GM21360 (cell line): ENCODE measurements at regions not wholly inside any gene's neighbourhood (a gene's known extent, or its start where the extent isn't known, plus 50 kb on each side); places are given as distances from the start of the nearest gene placed in this dataset.

Experiments used
- ATAC-seq: cut with Tn5 transposase; IDR thresholded peaks from one replicate; pipeline ENCODE4 v1.9.1; 2021; ENCODE audit warnings: mild to moderate bottlenecking, moderate library complexity; ENCODE audit not compliant: unreplicated experiment

DNA sequence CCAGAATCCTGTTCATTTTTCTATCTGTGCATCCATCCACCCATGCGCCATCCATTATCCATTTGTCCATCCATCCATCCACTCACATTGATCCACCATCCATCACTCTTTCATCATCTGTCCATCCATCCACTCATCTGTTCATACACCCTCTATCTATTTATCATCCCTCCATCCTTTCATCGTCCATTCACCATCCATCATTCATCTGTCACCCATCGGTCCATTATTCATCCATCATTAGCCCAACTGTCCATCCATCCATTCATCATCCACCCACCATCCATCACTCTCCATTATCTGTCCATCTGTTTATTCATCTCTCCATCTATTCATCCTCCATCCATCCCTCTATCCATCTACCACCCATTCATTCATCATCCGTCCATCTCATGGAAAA lies 125.7 kb upstream of the TMPRSS2 start:
- no peak for ATAC-seq

DNA sequence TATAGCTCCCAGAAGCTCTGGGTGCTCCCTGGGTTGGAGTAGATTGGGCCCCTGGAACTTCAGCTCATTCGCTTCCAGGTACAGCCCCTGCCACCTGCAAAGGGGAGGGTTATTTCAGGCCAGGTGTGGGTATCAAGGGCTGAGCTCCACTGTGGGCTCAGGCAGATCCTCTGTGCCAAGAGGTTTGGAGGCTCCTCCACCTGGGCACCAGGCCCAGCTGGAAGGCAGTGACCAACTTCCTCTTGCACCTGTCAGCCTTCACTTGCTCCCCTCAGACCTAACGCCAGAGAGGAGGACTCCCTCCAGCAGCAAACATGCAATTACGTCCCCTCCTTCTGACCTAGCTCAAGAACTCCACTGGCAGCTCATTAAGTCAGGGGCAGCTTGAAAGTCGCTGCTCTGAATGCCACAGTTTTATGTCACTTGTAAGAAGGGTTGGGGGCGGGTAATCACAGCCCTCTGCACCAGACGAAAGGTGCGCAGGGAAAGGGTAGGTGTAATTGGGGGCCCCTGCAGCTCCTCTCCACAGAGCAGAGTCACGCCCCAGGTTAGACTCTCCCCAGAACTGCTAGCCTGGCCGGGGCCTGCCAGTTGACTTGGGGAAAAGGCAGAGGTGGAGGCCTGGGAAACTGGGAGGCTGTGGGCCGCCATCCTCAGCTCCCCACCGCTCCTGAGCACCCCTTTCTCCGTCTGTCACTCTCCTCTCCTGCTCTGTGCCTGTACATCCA lies 125.0 kb upstream of the TMPRSS2 start:
- ATAC-seq: no peak

DNA sequence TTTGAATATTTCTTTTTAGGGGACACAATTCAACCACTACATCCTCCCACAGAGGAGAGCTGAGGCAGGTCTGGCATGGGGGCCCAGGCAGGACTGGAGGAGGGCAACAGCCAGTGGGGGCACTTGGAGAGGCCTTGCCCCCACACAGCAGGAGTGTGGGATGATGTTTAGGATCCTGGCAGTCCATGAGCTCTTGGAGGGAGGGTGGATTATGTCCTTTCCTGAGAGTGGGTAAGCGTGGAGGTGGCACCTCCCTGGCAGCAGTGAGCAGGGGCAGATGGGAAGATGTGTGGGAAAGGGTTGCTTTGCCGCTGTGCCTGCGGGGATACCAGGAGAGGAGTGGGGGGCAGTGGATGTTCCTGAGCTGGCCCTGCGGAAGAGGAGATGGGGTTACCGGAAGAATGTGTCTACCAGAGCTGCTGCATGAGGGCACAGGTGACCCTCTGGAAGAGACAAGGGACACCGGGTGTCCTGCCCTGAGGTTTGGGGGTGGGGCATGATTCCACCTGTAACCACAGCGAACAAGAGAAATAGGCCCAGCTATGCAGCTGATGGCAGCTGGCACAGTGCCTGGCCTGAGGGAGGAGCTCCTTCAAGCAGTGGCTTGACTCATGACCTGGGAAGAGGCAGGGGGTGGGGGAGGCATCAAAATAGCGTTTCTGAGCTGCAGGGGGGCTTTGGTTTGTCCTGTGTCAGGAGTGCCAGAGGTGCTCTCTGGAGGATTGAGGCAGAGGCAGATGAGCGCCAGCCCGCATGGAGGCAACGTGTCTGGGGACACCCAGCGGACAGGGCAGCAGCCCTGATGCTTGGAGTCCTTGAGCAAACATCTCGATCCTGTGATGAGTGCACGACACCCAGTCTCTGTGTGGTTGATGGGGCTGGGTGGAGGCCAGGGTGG lies 123.9 kb upstream of the TMPRSS2 start:
- ATAC-seq: no peak

DNA sequence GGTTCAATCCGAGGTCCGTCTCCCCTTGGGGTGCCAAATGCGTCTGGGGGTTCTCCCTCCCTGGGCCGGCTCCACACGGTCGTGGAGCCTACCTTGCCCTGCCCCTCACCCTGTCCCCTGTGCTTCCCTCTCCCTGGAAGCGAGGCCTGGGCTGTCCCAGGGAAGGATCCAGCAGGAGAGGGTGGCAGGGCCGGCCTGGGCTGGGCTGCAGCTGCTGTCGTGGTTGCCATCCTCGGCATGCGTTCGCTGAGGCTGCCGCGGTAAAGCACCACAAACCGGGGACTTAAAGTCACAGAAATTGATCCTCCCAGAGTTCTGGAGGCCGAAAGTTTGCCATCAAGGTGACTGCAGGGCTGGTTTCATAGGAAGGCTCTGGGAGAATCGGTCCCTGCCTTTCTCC lies 123.0 kb upstream of the TMPRSS2 start:
- no peak for ATAC-seq

DNA sequence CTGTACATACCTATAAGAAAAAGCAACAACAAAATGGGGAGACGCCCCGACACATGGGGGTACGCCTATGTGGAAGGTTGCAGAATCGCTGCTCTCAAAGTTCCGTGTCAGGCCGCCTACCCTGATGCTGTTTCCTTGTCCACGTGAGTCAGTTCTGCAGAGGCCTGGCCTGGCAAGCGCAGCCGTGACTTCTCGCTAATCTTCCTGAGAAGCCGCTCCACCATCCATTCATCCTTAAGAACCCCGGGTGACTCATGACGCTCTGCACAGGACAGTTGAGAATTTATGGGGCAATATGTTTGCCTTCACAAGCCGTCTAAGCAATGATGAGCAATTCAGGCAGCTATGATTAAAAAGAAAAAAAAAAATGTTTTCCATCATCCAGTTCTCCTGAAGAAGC lies 122.3 kb upstream of the TMPRSS2 start:
- ATAC-seq: no peak

DNA sequence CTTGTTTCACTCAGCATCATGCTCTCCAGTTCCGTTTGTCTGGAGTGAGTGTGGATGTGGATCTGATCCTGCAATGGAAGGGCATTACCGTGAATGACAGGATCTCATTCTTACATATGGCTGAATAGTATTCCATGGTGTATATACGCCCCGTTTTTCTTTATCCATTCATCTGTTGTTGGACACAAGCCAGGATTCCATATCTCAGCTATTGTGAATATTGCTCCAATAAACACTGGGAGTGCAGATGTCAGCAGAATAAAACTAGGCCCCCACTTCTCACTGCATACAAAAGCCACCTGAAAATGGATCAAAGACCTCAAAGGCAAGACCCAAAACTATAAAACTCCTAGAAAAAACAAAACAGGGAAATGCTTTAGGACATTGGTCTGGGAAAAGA lies 120.3 kb upstream of the TMPRSS2 start:
- no peak for ATAC-seq

DNA sequence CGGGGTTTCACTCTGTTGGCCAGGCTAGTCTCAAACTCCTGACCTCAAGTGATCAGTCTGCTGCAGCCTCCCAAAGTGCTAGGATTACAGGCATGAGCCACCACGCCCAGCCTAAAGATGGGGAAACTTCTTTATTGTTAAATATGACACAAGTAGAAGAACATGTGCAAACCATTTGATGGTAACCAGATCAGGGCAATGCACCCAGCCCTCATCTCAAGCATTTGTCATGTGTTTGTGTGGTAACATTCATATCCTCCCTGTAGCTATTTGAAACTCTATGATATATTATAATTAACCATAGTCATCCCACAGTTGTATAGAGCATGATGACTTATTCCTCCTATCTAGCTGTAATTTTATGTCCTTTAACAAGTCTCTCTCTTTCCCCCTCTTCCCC lies 119.5 kb upstream of the TMPRSS2 start:
- no peak for ATAC-seq

DNA sequence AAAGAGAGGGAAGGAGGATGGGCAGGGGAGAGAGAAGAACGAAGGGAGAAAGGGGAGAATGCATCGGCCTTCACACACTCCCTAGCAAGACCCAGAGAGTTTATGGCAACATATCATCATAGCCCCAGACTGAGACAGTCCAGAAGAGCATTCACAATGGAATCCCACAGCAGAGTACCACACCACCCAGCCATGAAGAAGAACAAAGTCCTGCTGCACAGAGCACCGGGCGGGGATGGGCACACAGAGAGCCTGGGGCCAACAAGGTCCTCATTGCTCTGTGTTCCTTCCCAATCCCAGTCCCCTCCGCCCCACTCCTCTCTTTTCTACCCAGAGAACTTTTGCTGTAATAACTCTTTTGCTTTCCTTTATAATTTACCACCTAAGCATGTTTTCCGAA lies 118.1 kb upstream of the TMPRSS2 start:
- ATAC-seq: no peak

DNA sequence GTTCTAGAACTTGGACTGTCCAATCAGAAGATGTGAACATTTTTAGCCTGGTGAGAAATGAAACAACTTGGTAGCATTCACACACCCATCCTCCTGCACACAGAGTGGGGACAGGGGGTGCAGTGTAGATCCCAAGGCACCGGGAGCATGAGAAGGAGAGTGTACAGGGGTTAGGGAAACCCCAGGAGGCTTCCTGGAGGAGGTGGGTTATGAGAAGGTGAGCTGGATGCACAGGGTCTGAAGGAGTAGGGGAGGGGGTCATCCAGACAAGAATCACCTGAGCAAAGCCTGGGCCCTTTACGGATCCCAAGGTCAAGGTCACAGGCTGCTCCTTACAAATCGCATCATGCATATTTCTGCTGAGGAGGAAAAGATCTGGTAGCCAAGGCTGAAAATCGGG lies 117.5 kb upstream of the TMPRSS2 start:
- no peak for ATAC-seq

DNA sequence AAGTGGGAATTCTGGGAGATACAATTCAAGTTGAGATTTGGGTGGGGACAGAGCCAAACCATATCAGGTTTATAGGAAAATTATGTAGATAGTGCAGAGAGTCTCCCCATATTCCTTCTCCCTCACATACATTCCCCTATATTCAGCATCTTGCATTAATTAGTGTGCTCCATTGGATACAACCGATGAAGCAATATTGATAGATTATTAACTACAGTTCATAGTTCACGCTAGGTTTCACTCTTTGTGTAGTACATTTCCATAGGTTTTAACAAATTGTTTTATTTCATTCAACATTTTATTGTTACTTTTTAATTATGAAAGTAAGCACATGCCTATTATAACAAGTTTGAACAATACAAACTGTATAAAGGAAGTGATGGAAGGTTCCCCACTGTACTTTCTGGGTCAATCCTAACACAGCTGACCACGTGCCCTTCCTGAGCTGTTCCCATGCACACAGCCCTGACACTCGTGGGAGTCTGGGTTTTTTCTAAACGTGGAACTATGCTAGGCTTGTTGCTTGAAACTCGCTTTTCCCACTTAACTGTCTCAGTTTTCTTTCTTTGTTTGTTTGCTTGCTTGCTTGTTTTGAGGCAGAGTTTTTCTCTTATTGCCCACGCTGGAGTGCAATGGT lies 116.8 kb upstream of the TMPRSS2 start:
- no peak for ATAC-seq

DNA sequence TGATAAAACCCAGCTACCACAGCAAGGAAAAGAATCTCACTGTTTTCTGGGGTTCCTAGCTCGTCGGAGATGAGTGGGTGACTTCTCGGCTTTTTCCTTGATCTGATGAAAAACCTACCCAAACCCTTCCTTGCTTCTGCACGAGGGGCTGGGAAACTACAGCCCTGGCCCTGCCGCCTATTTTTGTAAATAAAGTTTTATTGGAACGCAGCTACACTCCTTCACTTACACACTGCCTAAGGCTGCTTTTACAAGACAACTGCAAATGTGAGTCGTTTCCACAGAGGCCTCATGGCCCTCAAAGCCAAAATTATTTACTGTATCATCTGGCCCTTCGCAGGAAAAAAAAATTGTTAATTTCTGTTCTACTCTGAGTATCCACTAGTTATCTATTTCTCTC lies 116.0 kb upstream of the TMPRSS2 start:
- ATAC-seq: no peak

DNA sequence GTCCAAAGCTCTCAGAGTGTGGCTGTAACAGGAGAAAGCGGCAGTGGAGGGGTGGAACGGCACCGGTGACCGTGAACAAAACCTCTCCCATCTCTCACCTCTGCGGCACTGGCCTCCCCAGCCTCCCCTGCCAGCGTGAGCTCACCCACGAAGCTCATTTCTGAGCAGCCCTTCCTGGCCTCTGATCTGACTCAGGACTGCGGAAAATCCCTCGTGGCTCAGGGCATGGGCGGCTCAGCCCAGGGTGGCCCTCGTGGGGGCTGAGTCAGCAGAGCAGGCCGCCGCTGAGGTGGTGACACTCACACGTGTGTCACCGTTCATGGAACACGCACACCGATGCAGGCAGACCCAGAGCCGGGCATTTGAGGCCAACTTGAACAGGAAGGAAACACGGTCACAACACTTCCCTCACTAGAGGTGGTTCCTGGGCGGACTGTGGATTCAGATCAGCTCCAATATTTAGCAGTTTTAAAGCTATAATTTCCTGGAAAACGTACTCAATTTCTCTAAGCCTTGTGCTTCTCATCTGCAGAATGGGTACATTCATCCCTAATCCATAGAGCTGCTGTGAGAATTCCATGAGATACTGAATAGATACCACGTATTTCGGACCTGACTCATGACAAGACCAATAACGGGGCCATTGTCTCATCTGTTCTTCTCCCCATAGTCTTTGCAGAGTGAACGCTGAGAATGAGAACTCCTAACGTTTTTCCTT lies 115.0 kb upstream of the TMPRSS2 start:
- no peak for ATAC-seq

DNA sequence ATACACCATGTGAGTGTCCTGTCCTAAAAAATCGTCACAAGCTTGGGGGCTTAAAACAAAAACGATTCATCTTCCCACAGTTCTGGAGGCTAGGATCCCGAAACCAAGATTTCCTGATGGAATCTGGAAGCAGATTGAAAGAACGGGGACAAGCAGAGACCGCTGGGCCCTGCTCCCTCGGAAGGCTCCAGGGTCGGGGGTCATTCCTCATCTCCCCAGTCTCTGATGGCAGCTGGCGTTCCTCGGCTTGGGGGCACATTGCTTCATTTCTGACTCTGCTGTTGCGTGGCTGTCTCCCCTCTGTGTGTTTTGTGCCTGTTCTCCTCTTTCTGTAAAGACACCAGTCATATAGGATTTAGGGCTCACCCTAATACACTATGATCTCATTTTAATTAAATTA lies 114.2 kb upstream of the TMPRSS2 start:
- no peak for ATAC-seq

DNA sequence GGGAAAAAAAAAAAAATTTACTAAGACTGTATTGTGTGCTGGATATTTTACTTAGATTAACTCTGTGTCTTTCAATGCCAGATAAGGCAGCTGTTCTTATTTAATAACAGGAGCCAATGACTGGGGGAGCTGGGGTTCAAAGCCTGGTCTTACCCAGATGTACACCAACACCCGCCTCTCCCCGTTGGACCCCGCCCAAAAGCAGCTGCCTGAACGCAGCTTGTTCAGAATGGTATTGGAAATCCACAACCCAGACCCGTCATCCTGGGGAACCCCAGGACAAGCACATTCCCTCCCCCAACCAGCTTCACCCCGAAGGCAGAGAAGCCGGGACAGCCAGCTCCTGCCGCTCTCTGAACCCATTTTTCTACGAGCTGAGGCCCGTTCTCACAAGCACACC lies 113.6 kb upstream of the TMPRSS2 start:
- ATAC-seq: no peak

DNA sequence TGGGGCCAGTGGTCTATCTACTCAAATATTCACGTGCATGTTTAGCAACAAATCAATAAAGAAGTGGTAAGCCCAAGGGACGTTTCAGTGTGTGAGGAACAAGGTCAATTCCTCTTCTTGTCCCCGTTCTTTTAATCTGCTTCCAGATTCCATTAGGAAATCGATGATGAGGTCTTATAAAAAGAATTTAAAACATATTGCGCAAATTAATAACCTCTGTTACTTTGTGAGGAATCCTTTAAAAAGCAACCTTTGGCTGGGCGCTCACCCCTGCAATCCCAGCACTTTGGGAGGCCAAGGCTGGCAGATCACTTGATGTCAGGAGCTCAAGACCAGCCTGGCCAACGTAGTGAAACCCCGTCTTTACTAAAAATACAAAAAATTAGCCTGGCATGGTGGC lies 113.0 kb upstream of the TMPRSS2 start:
- ATAC-seq: no peak

DNA sequence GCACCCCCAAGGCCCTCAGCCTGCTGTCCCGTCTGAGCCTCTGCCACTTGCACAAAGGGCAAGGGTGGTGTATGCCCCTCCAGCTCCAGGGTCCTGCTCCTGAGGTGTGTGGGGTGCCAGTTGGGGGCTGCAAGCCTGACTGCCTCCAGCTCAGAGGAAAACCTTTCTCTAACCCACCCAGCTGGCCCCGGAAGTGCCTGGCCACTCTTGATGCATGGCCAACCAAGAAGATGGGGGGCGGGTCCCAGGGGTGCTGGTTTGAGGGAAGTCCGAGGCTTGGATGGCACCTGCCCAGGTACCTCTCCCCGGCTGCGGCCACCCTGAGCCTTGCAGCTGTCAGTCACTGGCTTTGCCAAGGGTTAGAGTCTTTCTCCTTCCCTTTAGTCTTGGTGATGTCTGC lies 112.6 kb upstream of the TMPRSS2 start:
- no peak for ATAC-seq

DNA sequence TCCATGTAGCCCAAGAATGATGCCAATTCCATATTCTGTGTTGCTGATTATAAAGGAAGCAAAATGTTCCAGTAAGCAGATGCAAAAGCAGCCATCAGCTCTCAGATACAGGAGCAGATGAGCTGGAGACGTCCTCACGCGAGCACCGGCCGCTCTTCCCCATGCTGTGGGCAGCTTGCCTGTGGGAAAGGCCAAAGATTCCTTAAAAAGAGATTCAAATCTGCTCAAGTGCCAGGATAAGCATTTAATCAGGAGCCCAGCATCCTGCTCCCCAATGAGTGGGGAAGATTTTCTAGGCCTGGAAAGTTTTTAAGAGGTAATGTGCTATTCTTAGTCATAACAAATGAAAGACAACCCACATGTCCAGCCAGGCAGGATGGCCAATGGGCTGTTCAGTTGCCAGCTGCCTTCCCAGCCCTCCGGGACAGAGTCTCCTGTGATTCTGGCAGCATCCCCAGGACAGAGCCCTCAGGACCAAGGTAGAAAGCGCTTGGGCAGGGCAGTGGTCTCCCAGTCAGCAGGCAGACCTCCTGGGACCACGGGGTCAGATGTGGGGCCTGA lies 108.2 kb upstream of the TMPRSS2 start:
- ATAC-seq: no peak

DNA sequence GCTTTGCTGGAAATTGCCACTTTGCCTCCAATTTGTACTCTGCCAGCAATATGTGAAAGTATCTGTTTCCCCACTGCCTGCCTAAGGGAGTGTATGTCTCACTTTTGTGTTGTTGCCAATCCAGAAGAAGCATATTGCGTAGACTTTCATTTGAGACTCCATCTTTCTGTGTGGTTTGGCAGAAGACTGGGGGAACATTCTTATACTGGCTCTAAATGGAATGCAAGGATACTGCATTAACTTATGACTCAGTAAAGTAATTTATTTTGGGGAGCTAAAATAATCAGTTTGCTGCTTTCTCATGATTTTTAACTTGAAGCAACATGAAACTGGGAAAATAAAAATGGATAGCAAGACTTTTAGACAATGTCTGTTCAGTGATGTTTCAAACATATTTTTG lies 107.7 kb upstream of the TMPRSS2 start:
- no peak for ATAC-seq

DNA sequence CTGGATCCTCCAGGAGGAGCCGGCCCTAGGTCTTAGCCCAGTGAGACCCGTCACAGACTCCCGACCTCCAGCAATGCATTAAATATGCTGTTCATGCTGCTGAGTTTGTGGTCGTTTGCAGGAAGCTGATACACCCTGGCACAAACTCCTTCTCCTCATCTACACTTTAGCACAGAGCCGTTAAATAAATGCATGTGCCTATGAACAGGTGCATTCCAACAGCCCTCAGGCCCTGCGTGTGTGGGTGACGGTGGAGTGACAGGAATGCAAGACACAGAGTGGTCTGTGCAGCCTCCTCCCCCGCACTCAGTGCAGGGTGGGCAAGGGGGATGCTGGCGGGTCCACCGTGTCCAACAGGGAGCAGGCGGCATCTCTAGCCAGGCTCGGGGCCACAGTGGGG lies 106.6 kb upstream of the TMPRSS2 start:
- ATAC-seq: no peak

DNA sequence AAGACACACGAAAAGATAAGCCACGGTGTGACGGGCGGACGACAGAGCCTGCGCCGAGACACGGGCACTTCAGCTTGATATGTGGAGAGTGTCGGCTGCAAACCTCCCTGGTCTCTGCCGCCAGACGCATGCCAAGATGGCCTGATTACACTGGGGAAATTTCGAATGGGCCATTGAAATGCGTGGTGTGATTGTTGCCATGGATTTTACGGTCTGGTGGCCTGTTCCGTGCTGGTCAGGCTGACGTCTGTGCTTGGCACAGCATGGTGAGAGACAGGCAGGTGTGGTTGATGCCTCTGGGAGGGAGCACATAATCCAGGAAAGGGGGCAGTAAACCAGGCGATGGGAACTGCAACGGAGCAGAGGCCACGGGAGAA lies 105.6 kb upstream of the TMPRSS2 start:
- ATAC-seq: no peak
